KMS-11 (cell line): ENCODE measurements at regions not wholly inside any gene's neighbourhood (a gene's known extent, or its start where the extent isn't known, plus 50 kb on each side); places are given as distances from the start of the nearest gene placed in this dataset.

Source experiments
- H2AFZ ChIP-seq: fragments of 200-600 bp; sonication (generic); 2 replicates; pipeline ENCODE4 v1.6.1; 2016; ENCODE audit warnings: antibody characterized with exemption, mixed run types, low read depth
- H3K27ac ChIP-seq: fragments of 200-600 bp; sonication (generic); 2 replicates; pipeline ENCODE4 v1.6.1; 2016; ENCODE audit warnings: mild to moderate bottlenecking, mixed run types
- H3K27me3 ChIP-seq: fragments of 200-600 bp; sonication (generic); 2 replicates; pipeline ENCODE4 v1.6.1; 2017; ENCODE audit warnings: mild to moderate bottlenecking, low read depth, mixed run types, moderate library complexity; ENCODE audit not compliant: insufficient read depth
- H3K36me3 ChIP-seq: fragments of 200-600 bp; sonication (generic); 2 replicates; pipeline ENCODE4 v1.6.1; 2017; ENCODE audit warnings: mild to moderate bottlenecking, mixed run types; ENCODE audit not compliant: insufficient read depth
- H3K4me1 ChIP-seq: fragments of 200-600 bp; sonication (generic); 2 replicates; pipeline ENCODE4 v1.6.1; 2016; ENCODE audit warnings: mild to moderate bottlenecking, low read depth, mixed run types; ENCODE audit not compliant: poor library complexity, severe bottlenecking
- H3K4me2 ChIP-seq: fragments of 200-600 bp; sonication (generic); 2 replicates; pipeline ENCODE4 v1.7.0; 2016; ENCODE audit warnings: mild to moderate bottlenecking, mixed run types
- H3K4me3 ChIP-seq: fragments of 200-600 bp; sonication (generic); IDR thresholded peaks from 2 replicates; pipeline ENCODE4 v1.6.1; 2017; ENCODE audit warnings: low read depth, low read length, mixed read lengths; ENCODE audit not compliant: insufficient read depth
- H3K79me2 ChIP-seq: fragments of 200-600 bp; sonication (generic); 2 replicates; pipeline ENCODE4 v1.6.1; 2016; ENCODE audit warnings: low read depth, mixed run types; ENCODE audit not compliant: insufficient read depth
- H3K9ac ChIP-seq: fragments of 200-600 bp; sonication (generic); 2 replicates; pipeline ENCODE4 v1.6.1; 2016; ENCODE audit warnings: mild to moderate bottlenecking, mixed run types
- H4K20me1 ChIP-seq: fragments of 200-600 bp; sonication (generic); 2 replicates; pipeline ENCODE4 v1.6.1; 2016; ENCODE audit warnings: mild to moderate bottlenecking, mixed run types; ENCODE audit not compliant: insufficient read depth
- TF ChIP-seq, protein P1 (sequence below): fragments of 200-600 bp; sonication (generic); conservative IDR thresholded peaks from 2 replicates; pipeline ENCODE4 v1.6.1; 2017; ENCODE audit warnings: low read depth, mild to moderate bottlenecking, antibody characterized with exemption, low read length, moderate library complexity, mixed read lengths

DNA sequence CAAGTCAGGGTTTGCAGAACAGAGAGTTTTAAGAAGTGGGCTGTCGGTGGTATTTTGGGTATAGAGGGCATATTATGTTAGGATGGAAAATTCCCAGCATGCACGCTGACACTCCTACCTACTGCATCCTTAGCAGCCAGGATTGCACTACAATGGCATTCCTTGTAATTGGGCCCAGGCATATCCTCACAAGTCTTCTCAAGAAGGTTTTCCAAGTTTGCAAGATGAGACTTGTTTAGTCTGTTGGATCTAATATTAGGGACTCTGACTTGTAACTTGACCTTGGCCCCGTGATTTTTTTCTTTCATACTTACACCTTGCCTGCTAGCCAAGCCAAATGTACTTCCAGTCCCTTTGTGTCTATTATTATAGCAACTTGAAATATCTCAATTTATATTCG lies 335.7 kb upstream of the HTR2A start:
- no peak overlapping the region for H3K27ac ChIP-seq
- TF ChIP-seq, protein P1, sequence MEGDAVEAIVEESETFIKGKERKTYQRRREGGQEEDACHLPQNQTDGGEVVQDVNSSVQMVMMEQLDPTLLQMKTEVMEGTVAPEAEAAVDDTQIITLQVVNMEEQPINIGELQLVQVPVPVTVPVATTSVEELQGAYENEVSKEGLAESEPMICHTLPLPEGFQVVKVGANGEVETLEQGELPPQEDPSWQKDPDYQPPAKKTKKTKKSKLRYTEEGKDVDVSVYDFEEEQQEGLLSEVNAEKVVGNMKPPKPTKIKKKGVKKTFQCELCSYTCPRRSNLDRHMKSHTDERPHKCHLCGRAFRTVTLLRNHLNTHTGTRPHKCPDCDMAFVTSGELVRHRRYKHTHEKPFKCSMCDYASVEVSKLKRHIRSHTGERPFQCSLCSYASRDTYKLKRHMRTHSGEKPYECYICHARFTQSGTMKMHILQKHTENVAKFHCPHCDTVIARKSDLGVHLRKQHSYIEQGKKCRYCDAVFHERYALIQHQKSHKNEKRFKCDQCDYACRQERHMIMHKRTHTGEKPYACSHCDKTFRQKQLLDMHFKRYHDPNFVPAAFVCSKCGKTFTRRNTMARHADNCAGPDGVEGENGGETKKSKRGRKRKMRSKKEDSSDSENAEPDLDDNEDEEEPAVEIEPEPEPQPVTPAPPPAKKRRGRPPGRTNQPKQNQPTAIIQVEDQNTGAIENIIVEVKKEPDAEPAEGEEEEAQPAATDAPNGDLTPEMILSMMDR: no peak
- no peak overlapping the region for H3K4me3 ChIP-seq
- H2AFZ ChIP-seq: no peak overlapping the region
- no peaks in the 10 kb centered on the region for H4K20me1 ChIP-seq
- H3K27me3 ChIP-seq: no peaks in the 10 kb centered on the region
- no peaks in the 10 kb centered on the region for H3K36me3 ChIP-seq
- no peak overlapping the region for H3K4me2 ChIP-seq
- H3K4me1 ChIP-seq: no peaks in the 10 kb centered on the region
- H3K79me2 ChIP-seq: no peaks in the 10 kb centered on the region
- no peak overlapping the region for H3K9ac ChIP-seq

DNA sequence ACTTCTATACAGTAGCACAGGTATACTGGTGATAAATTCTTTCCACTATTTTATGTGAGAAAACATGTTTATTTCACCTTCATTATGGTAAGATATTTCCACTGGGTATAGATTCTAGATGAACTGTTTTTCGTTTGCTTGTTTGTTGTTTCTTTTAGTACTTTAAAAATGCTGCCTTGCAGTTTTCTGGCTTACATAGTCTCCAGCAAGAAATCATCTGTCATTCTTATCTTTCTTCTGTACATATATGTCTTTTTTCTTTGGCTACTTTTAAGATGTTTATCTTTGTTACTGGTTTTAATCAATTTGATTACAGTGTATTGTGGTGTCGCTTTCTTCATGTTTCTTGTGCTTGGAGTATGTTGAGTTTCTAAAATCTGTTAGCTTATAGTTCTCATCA lies 333.3 kb upstream of the HTR2A start:
- no peak overlapping the region for H3K4me3 ChIP-seq
- H3K27me3 ChIP-seq: no peaks in the 10 kb centered on the region
- H3K36me3 ChIP-seq: no peaks in the 10 kb centered on the region
- no peak overlapping the region for H3K9ac ChIP-seq
- H3K79me2 ChIP-seq: no peaks in the 10 kb centered on the region
- H2AFZ ChIP-seq: no peak overlapping the region
- TF ChIP-seq, protein P1: no peak
- no peaks in the 10 kb centered on the region for H3K4me1 ChIP-seq
- no peaks in the 10 kb centered on the region for H4K20me1 ChIP-seq
- no peak overlapping the region for H3K27ac ChIP-seq
- no peak overlapping the region for H3K4me2 ChIP-seq

DNA sequence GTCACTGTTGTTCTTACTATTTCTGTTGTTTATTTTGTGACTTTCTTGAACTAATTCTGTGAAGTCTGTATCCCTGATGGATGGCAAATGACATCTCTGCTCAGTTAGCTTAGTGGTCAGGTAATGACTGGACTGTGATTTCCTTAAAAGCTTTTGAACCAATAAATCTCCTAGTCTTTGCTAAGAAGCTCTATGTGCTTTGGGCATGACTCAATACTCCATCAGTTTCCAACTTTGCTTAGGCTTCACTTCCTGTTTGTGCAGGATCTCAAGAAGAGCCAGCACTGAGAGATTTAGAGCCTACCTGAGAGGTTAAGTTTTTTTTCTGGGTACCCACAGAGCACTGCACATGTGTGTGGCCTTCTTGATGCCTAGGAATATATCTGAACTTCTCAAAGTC lies 329.7 kb upstream of the HTR2A start:
- Histone ChIP-seq H3K27me3 (no peaks in the 10 kb centered on the region), H3K4me1 (no peaks in the 10 kb centered on the region), H3K27ac (no peak overlapping the region), H2AFZ (no peak overlapping the region), H3K9ac (no peak overlapping the region), H4K20me1 (no peaks in the 10 kb centered on the region), H3K4me2 (no peak overlapping the region), H3K4me3 (no peak overlapping the region), H3K36me3 (no peaks in the 10 kb centered on the region), H3K79me2 (no peaks in the 10 kb centered on the region)
- TF ChIP-seq, protein P1: no peak

DNA sequence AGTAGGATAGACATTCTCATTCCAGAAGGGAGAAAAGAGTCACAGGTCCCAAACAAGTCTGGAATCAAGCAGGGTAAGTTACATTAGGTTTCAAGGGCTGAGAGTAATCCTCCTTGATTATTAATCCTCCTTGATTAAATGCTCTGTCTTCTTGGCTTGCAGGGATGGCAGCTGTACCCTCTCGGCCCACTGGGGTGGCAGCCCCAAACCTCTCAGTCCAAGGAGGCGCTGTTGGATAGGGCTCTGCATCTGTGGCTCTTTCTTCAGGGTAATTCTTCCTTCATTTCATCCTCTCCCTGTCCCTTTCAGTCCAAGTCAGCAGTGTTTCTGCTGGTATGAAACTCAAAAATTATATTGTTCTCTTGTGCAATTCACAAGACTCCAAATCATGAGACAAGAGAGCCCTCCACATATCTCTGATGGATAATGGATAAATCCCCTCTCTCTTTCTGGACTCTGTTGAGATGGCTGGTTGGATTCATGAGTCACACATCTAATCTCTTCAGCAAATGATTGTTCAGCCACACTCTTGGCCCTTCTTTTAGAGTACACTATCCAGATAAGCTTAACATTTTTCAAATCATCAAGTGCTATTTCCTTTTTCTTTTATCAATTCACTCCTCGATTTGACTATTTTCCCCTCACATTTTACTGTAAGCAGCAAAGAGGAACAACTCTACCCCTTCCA lies 323.7 kb upstream of the HTR2A start:
- TF ChIP-seq, protein P1: no peak
- Histone ChIP-seq H4K20me1 (no peaks in the 10 kb centered on the region), H3K4me2 (no peak overlapping the region), H3K27ac (no peak overlapping the region), H3K9ac (no peak overlapping the region), H3K36me3 (no peaks in the 10 kb centered on the region), H3K79me2 (no peaks in the 10 kb centered on the region), H3K4me1 (no peaks in the 10 kb centered on the region), H3K4me3 (no peak overlapping the region), H2AFZ (no peak overlapping the region), H3K27me3 (no peaks in the 10 kb centered on the region)
